ENCODE measurements at regions not wholly inside any gene's neighbourhood (a gene's known extent, or its start where the extent isn't known, plus 50 kb on each side); places are given as distances from the start of the nearest gene placed in this dataset.

GRCh38 chr4:18082236-18082635 lies 60.7 kb upstream of the LCORL start:
- no peak for DNase-seq

GRCh38 chr4:18081708-18082107 lies 60.2 kb upstream of the LCORL start:
- DNase-seq = no peak

- DNase-seq = no peak
Measured at GRCh38 chr4:18077808-18078207, 56.3 kb upstream of the LCORL start.

GRCh38 chr4:18075823-18076433 lies 54.4 kb upstream of the LCORL start:
- DNase-seq = peak; percentile 43

GRCh38 chr4:18071894-18072293 lies 50.3 kb upstream of the LCORL start:
- no peak for DNase-seq
